Adrenal gland (tissue), 5 donors: ENCODE measurements at regions not wholly inside any gene's neighbourhood (a gene's known extent, or its start where the extent isn't known, plus 50 kb on each side); places are given as distances from the start of the nearest gene placed in this dataset.

Experiments
- POLR2A ChIP-seq, 2 donors: fragments of 450-650 bp; IDR thresholded peaks; one replicate each; pipeline ENCODE4 v1.6.1; 2017; ENCODE audit warnings: antibody characterized with exemption in 2 of 2, mild to moderate bottlenecking in 2 of 2, moderate library complexity in 1 of 2
- TF ChIP-seq, protein P1 (sequence below), 6 experiments: fragments of 450-650 bp in 4 of 6; fragments of 200-600 bp in 2 of 6; sonication (generic) in 1 of 6; IDR thresholded peaks; 1 replicate in 5 of 6; 2 replicates in 1 of 6; pipeline versions ENCODE4 v1.5.1 to v1.8.0; 2016 to 2021; ENCODE audit warnings: antibody characterized with exemption in 6 of 6, mild to moderate bottlenecking in 2 of 6, moderate library complexity in 1 of 6
- donor health status: DM: no; HTN: no; CAD: no.

DNA sequence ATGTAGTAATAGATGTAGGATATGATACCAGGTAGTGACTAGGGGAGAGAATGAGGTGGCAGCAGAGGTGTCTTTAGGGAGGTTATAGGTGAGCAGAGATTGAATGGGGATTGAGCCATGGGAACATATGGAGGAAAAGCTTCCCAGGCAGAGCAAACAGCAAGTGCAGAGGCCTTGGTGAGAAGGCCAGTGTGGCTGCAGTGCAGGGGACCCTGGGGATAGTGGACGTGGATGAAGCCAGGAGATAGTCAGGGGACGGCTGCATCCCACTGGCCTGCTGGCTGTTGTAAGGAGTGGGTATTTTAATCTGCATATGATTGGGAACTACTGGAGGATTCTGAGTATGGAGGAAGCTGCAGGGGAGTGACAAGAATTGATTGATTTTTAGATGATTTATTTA, 62.7 kb upstream of the TRAK1 start:
- TF ChIP-seq, protein P1, sequence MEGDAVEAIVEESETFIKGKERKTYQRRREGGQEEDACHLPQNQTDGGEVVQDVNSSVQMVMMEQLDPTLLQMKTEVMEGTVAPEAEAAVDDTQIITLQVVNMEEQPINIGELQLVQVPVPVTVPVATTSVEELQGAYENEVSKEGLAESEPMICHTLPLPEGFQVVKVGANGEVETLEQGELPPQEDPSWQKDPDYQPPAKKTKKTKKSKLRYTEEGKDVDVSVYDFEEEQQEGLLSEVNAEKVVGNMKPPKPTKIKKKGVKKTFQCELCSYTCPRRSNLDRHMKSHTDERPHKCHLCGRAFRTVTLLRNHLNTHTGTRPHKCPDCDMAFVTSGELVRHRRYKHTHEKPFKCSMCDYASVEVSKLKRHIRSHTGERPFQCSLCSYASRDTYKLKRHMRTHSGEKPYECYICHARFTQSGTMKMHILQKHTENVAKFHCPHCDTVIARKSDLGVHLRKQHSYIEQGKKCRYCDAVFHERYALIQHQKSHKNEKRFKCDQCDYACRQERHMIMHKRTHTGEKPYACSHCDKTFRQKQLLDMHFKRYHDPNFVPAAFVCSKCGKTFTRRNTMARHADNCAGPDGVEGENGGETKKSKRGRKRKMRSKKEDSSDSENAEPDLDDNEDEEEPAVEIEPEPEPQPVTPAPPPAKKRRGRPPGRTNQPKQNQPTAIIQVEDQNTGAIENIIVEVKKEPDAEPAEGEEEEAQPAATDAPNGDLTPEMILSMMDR (IDR thresholded peaks at IDR 0.05) = no peak
- no peak for TF ChIP-seq POLR2A (IDR thresholded peaks at IDR 0.05)
